ENCODE measurements at regions not wholly inside any gene's neighbourhood (a gene's known extent, or its start where the extent isn't known, plus 50 kb on each side); places are given as distances from the start of the nearest gene placed in this dataset.

DNA sequence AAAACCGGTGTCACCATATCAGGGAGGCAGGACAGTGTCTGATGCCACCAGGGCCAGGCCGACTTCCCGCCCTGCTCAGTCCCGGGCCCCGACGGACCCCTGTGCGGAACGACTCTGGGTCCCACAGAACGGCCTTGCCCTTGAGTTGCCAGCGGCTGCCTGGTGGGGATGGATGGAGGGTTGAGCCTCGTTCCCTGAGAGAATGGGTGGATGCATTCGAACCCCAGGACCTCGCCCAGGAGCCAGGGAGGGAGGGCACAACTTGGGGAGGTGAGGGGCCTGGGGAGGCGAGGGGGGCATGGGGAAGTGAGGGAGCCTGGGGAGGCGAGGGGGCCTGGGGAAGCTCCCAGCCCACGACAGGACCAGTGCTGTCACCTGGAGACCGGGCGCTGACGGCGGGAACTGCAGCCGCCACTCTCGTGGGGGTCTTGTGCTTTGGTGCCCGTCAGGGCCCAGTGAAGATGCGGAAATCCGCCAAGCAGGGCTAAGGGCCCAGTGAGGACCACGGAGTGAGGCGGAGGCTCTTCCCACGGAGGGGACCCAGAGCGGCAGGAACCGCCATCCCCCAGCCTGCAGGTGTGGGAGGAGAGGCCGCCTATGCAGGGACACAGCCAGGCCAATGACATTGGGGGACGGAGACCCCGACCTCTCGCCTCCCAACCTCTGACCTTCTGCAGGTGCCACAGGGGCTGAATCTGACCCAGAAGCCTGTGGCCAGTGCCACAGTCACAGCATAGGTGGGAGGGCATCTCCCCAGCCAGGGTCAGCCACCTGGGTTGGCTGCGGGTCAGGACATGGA is 74.4 kb upstream of the GALNT9 start:
- Mint-ChIP-seq H3K27ac (no peak overlapping the region), H3K4me1 (peaks cover 11% of the 10 kb centered on the region), H3K4me3 (no peak overlapping the region), H3K9me3 (no peaks in the 10 kb centered on the region), H3K27me3 (ENCODE audit: low read depth) (peaks cover 38% of the 10 kb centered on the region), H3K36me3 (ENCODE audit: low read depth) (no peaks in the 10 kb centered on the region)
- TF ChIP-seq, protein P1, sequence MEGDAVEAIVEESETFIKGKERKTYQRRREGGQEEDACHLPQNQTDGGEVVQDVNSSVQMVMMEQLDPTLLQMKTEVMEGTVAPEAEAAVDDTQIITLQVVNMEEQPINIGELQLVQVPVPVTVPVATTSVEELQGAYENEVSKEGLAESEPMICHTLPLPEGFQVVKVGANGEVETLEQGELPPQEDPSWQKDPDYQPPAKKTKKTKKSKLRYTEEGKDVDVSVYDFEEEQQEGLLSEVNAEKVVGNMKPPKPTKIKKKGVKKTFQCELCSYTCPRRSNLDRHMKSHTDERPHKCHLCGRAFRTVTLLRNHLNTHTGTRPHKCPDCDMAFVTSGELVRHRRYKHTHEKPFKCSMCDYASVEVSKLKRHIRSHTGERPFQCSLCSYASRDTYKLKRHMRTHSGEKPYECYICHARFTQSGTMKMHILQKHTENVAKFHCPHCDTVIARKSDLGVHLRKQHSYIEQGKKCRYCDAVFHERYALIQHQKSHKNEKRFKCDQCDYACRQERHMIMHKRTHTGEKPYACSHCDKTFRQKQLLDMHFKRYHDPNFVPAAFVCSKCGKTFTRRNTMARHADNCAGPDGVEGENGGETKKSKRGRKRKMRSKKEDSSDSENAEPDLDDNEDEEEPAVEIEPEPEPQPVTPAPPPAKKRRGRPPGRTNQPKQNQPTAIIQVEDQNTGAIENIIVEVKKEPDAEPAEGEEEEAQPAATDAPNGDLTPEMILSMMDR (IDR thresholded peaks at IDR 0.05; ENCODE audit: unreplicated experiment in 3 of 3) = no peak

DNA sequence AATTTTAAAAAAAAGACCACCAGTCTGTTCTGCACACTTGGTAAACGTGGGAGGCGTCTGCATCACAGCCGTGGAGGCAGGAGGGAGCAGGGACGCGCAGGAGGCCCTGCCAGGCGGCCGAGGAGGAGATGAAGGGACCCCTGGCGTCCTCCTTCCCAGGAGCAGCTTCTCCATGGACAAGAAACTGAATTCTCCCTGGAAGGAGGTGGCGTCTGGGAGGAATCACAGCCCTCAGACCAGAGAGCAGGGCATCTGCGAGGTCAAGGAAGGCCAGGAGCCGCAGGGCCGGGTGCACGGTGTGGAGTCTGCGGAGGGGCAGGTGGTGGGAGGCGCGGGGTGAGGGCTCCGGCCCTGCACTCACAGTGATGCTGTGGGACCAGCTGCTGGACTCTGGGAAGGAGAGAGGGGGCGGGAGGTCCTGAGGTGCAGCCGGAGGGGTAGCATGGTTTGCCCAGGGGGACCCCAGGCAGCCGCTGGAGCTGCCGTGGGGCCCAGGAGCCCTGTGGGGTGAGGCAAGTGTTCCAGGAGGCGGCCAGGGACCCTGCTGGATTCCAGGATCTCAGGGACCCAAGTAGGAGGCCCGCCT is 73.5 kb upstream of the GALNT9 start:
- H3K9me3 Mint-ChIP-seq = no peaks in the 10 kb centered on the region
- H3K27me3 Mint-ChIP-seq (ENCODE audit: low read depth) = peaks cover 41% of the 10 kb centered on the region
- H3K36me3 Mint-ChIP-seq (ENCODE audit: low read depth) = no peaks in the 10 kb centered on the region
- TF ChIP-seq, protein P1 (IDR thresholded peaks at IDR 0.05; ENCODE audit: unreplicated experiment in 3 of 3) = no peak
- H3K4me3 Mint-ChIP-seq = no peak overlapping the region
- peaks cover 9% of the 10 kb centered on the region for H3K4me1 Mint-ChIP-seq
- H3K27ac Mint-ChIP-seq = no peak overlapping the region

DNA sequence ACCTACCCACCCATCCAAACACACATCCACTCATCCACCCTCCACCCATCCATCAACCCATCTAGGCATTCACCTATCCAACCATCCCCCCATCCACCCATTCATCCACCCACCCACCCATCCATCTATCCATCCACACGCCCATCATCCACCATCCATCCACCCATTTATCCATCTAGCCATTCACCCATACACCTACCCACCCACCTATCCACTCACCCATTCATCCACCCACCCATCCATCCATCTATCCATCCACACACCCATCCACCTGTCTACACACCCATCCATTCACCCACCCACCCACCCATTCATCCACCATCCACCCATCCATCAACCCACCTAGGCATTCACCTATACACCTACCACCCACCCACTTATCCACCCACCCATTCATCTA is 72.6 kb upstream of the GALNT9 start:
- no peak overlapping the region for H3K4me3 Mint-ChIP-seq
- H3K36me3 Mint-ChIP-seq (ENCODE audit: low read depth) = no peaks in the 10 kb centered on the region
- peaks cover 45% of the 10 kb centered on the region for H3K27me3 Mint-ChIP-seq (ENCODE audit: low read depth)
- peaks cover 5% of the 10 kb centered on the region for H3K4me1 Mint-ChIP-seq
- H3K27ac Mint-ChIP-seq = no peak overlapping the region
- H3K9me3 Mint-ChIP-seq = no peaks in the 10 kb centered on the region
- TF ChIP-seq, protein P1 (IDR thresholded peaks at IDR 0.05; ENCODE audit: unreplicated experiment in 3 of 3) = no peak

DNA sequence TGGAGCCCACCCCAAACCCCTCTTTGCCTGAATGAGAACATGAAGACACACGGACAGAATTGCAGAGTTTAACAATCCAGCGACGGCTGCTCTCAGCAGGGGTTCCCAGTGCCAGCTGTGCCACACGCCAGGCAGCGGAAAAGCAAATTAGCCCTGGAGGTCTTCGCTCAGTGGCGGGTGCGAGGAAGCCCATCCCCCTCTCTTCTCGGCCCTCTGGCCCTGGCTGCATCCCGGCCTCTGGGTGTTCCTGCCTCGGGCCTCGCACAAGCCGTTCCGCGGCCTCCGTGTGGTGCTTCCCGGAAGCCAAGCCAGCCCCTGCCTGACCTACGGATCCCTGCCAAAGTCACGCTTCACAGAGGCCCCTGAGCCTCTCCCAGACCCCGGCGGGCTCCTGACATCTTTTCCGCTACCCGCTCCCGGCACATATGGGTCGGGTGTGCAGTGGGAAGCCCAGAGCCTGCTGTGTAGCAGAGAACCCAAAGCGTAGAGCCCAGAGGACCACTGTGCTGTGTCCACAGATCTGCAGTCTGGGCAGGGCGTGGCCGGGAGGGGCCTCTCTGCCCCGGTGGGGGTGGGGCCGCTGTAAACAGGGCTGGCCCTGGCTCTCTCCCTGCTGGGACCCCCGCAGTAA is 70.7 kb upstream of the GALNT9 start:
- TF ChIP-seq, protein P1 (IDR thresholded peaks at IDR 0.05; ENCODE audit: unreplicated experiment in 3 of 3) = no peak
- peaks cover 3% of the 10 kb centered on the region for H3K9me3 Mint-ChIP-seq
- H3K27me3 Mint-ChIP-seq (ENCODE audit: low read depth) = peaks cover 63% of the 10 kb centered on the region
- no peak overlapping the region for H3K27ac Mint-ChIP-seq
- H3K36me3 Mint-ChIP-seq (ENCODE audit: low read depth) = no peaks in the 10 kb centered on the region
- H3K4me3 Mint-ChIP-seq = no peak overlapping the region
- peaks cover 5% of the 10 kb centered on the region for H3K4me1 Mint-ChIP-seq

DNA sequence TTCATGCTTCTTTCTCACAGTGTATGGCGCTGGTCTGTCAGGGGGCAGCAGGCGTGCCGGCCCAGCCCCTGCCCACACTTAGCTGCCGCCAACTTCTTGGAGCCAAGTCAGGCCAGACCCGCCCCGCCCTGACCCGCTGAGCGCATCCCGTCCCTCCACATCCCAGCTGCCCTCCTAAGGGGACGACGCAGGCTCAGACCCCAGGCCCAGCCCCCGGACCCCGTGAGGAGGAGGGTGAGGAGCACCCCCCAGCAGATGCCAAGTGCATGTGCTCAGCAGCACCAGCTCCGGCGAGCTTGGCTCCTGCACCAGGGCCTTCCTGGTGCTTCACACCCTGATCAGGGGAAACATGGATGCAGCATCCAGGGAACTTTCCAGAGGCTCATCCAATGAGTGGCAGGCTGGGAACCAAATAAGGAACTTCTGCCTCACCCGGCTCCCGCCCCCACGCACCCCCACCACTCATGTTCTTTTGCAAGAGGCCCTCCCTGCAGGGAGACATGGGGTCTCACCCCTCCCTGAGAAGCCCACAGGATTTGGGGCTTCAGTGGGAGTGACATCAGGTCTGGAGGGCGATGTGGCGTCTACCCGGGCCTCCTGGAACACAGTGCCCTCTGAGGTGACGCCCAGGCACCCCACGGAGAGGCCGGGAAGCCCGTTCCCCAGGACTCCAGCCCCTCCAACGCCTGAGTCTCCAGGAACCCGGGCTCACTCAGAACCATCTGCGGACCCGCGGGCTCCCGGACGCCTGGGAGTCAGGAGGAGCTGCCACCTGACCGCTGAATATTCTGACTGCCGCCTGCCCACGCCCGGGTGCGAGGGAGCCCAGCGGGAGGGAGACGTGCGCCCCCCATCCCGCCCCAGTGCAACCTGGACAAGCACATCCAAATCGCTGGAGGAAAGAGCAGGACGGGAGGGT is 70.0 kb upstream of the GALNT9 start:
- Mint-ChIP-seq H3K4me1 (peaks cover 8% of the 10 kb centered on the region), H3K27me3 (ENCODE audit: low read depth) (peaks cover 70% of the 10 kb centered on the region)

More for the DNA sequence above, 70.0 kb upstream of the GALNT9 start:
- H3K9me3 Mint-ChIP-seq = peaks cover 6% of the 10 kb centered on the region
- H3K4me3 Mint-ChIP-seq = no peak overlapping the region
- H3K27ac Mint-ChIP-seq = no peak overlapping the region
- no peaks in the 10 kb centered on the region for H3K36me3 Mint-ChIP-seq (ENCODE audit: low read depth)
- TF ChIP-seq, protein P1 (IDR thresholded peaks at IDR 0.05; ENCODE audit: unreplicated experiment in 3 of 3) = no peak
